HEK293 (cell line): ENCODE measurements at regions not wholly inside any gene's neighbourhood (a gene's known extent, or its start where the extent isn't known, plus 50 kb on each side); places are given as distances from the start of the nearest gene placed in this dataset.

ENCODE experiments used
- CTCF ChIP-seq: fragments of 450-650 bp; formaldehyde crosslinking; IDR thresholded peaks from 2 replicates; pipeline ENCODE4 v1.5.1; 2016; ENCODE audit warnings: missing biosample characterization, missing genetic modification characterization
- PATZ1 ChIP-seq: fragments of 450-650 bp; formaldehyde crosslinking; IDR thresholded peaks from 2 replicates; pipeline ENCODE4 v1.5.1; 2016; ENCODE audit warnings: missing biosample characterization, missing genetic modification characterization
- TCF7L2 ChIP-seq: IDR thresholded peaks from 2 replicates; pipeline ENCODE4 v1.6.1; 2011; ENCODE audit warnings: low read depth, mild to moderate bottlenecking, inconsistent platforms, low read length, moderate library complexity, borderline replicate concordance
- ZNF148 ChIP-seq: fragments of 450-650 bp; formaldehyde crosslinking; IDR thresholded peaks from 2 replicates; pipeline ENCODE4 v1.5.0; 2017; ENCODE audit warnings: missing biosample characterization, missing genetic modification characterization, borderline replicate concordance
- ZNF580 ChIP-seq: fragments of 450-650 bp; formaldehyde crosslinking; IDR thresholded peaks from 2 replicates; pipeline ENCODE4 v1.5.1; 2016; ENCODE audit warnings: missing biosample characterization, missing genetic modification characterization
- ZNF670 ChIP-seq: fragments of 450-650 bp; formaldehyde crosslinking; IDR thresholded peaks from 2 replicates; pipeline ENCODE4 v1.5.1; 2016; ENCODE audit warnings: missing biosample characterization, missing genetic modification characterization, low read depth
- ZNF707 ChIP-seq: fragments of 450-650 bp; formaldehyde crosslinking; IDR thresholded peaks from 2 replicates; pipeline ENCODE4 v1.5.1; 2016; ENCODE audit warnings: missing biosample characterization, missing genetic modification characterization

- TF ChIP-seq ZNF670 = no peak
- no peak for TF ChIP-seq ZNF580 (tag by site-specific recombination)
- TF ChIP-seq PATZ1 = no peak
- no peak for TF ChIP-seq CTCF
- TF ChIP-seq TCF7L2 = no peak
- no peak for TF ChIP-seq ZNF148 (tag by site-specific recombination)
- no peak for TF ChIP-seq ZNF707 (tag by site-specific recombination)
Observed at GRCh38 chr2:156845806-156846558, 409.8 kb downstream of the GPD2 start.
